ENCODE measurements at regions not wholly inside any gene's neighbourhood (a gene's known extent, or its start where the extent isn't known, plus 50 kb on each side); places are given as distances from the start of the nearest gene placed in this dataset.

GRCh38 chr14:25551674-25552073, 501.7 kb upstream of the STXBP6 start:
- DNase-seq (ENCODE audit: low read depth, low spot score): no peak

- no peak for DNase-seq (ENCODE audit: low read depth, low spot score)
Observed at GRCh38 chr14:25546826-25547225, 496.9 kb upstream of the STXBP6 start.

DNA sequence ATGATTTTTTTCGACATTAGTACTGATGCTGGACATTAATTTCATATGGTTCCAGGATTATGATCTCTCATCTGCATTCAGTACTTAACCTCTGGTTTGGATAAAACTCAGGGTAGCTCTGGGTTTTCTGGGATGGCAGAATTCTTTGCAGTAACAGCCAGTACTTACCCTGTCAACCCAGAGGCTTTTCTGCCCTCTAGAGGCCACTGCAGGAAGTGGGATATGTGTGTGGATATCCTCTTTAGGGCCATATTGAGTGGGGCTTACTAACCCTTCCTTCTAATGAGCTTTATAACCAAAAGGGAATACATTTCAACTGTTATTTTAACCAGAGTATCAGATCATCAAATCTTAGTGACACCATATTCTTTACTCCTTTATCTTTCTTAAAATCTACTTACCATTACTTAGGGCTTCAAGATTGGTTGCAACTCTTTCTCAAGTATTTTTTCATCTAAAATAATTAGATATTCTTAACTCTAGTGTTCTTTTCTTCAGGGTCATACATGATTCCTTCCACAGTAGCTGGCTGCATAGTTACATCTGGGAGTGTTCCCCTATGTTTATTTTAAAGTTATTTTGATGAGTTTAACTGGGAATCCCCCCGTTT, 488.0 kb upstream of the STXBP6 start:
- no peak for DNase-seq (ENCODE audit: low read depth, low spot score)

GRCh38 chr14:25526290-25526689, 476.3 kb upstream of the STXBP6 start:
- DNase-seq (ENCODE audit: low read depth, low spot score): no peak

DNA sequence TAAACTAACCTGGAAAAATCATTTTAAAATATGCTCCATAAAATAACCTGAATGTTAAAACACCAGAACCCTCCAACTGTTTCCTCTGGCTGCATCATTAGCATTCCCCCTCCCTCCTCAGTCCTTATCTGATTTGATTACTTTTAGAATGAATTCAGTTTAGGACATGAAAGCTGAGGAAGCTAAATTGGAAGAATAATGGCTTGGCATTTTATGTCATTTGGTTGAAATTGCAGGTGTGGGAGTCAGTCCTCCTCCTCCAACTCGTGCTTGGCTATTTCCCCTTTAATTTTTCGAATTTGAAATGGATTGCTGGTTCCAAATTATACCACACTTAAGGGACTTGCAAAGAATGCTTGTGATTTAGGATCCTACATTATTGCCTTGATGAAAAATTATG, 473.0 kb upstream of the STXBP6 start:
- DNase-seq (ENCODE audit: low read depth, low spot score): no peak

DNA sequence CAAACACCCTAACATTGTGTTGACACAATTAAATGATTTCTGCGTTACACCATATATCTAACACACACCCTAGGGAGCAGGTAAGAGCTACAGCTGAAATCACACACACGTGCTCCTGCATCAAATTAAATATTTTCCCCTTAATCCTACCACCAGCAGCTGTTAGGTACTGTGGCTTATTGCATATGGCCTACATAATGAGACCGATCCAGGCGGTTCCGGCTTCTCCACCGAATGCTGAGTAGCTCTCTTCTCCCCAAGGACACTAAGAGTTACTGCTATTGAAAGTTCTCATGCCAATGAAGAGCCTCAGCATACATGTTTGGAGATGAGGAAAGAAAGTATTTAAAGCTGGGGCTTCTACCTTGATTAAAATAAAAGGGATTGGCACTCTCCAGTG, 472.2 kb upstream of the STXBP6 start:
- DNase-seq (ENCODE audit: low read depth, low spot score): no peak

GRCh38 chr14:25521616-25522015, 471.7 kb upstream of the STXBP6 start:
- DNase-seq (ENCODE audit: low read depth, low spot score): no peak

- DNase-seq (ENCODE audit: low read depth, low spot score): no peak
Observed at GRCh38 chr14:25520821-25521220, 470.9 kb upstream of the STXBP6 start.

DNA sequence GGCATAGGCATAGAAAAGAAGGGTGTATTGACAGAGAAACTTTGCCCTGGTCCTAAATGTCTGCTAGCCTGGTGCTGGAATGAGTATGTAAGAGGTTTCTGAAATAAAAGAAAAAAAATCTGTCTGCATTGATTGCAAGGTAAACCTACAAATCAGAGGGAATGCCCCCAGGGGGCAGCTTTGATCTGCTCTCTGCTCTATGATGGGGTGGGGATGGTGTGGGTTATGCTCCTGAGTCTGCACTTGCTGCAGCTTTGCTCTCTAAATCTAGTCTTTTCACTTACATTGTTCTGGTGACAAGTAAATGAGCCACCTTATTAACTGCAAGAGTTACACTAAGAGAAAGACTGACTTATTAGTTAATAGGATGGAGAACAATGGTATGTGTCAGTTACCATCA, 468.4 kb upstream of the STXBP6 start:
- DNase-seq (ENCODE audit: low read depth, low spot score): no peak

GRCh38 chr14:25516838-25517237, 466.9 kb upstream of the STXBP6 start:
- DNase-seq (ENCODE audit: low read depth, low spot score): no peak

DNA sequence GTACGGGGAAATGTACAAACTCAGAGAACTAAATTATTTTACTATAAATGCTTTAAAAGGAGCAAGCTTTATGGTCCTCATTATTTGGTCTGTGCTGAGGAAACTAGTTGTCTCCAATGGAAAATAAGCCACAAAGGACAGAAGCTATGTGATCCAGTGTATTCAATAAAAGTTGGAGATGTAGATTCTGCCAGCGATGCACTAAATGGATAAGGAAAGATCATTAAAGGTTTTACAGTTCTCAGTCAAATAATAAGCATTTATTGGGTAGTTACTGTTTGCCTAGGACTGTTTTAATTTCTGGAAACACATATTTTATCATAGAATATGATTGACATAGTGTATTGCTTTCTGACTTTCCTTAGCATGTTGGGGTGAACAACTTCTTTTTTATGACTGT, 458.9 kb upstream of the STXBP6 start:
- DNase-seq (ENCODE audit: low read depth, low spot score): no peak

DNA sequence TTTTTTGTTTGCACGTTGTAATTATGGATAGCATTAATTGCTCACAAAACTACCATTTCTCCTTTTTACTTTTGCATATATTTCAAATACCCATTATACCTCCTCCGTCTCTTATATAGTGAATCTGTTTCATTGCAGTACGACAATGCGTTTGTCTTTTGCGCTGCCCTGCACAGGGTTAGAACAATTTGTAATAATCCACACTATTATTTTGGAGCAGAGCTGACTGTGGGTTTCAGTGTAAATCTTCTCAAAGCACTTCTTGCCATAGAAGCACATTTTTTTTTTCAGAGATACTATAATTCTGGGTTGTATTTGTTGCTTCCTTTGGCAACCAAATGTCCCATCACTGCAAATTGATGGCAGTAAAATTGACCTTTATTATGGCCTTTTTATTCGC, 451.8 kb upstream of the STXBP6 start:
- DNase-seq (ENCODE audit: low read depth, low spot score): no peak

- no peak for DNase-seq (ENCODE audit: low read depth, low spot score)
Observed at GRCh38 chr14:25488961-25489360, 439.0 kb upstream of the STXBP6 start.

DNA sequence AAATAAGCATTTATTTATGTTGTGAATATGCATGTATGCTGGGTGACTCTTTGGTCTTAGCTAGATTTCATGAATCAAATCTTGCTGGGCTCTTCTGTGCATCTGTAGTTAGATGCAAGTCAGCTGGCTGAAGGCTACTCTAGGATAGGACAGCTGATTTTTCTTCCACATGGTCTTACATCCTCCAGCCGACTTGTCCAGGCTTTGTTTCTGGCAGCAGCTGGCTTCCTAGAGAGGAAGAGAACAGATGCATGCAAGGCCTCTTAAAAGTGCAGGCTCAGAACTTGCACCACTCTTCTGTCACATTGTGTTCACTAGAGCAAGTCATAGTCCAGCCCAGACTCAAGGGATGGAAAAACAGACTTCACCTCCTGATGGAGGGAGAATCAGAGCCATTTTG, 435.4 kb upstream of the STXBP6 start:
- DNase-seq (ENCODE audit: low read depth, low spot score): no peak

- DNase-seq (ENCODE audit: low read depth, low spot score): no peak
Observed at GRCh38 chr14:25484906-25485305, 435.0 kb upstream of the STXBP6 start.

- no peak for DNase-seq (ENCODE audit: low read depth, low spot score)
Observed at GRCh38 chr14:25484235-25484634, 434.3 kb upstream of the STXBP6 start.

DNA sequence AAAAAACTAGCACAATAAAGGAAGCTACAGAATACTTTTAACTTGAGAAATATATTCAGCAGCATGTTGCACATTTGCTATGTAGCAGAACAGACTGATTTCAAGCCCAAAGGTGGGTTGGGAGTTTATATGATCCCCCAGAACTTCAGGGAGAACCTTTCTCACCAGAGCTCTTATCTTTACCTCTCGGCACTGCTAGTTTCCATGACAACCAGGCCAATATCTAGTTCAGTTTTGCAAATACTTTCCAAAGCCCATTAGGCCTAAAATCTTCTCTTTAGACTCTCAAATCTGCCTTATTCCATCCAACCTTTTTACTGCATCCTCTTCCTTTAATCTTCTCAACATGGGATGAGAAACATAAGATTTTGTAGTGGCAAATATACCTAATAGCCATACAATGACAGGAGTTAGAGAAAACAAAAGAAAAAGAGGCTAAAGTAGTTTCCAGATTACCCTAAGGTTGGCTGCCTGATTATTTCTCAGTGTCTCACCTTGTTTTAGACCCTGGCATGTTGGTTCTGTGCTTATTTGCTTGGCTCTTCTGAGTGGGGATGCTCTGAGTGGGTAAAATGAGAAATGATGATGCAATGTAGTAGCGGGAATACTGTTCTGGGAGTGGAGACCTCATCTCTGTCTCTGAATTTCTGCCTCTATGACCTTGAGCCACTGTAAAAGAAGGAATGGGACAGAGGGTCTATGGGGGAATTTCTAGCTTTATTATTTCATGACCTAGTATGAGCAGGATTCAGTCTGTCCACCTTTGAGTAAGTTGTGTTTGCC, 427.6 kb upstream of the STXBP6 start:
- DNase-seq (ENCODE audit: low read depth, low spot score): no peak

- DNase-seq (ENCODE audit: low read depth, low spot score): no peak
Observed at GRCh38 chr14:25472700-25473099, 422.8 kb upstream of the STXBP6 start.

- DNase-seq (ENCODE audit: low read depth, low spot score): no peak
Observed at GRCh38 chr14:25464772-25465171, 414.8 kb upstream of the STXBP6 start.

- no peak for DNase-seq (ENCODE audit: low read depth, low spot score)
Observed at GRCh38 chr14:25464078-25464477, 414.1 kb upstream of the STXBP6 start.

DNA sequence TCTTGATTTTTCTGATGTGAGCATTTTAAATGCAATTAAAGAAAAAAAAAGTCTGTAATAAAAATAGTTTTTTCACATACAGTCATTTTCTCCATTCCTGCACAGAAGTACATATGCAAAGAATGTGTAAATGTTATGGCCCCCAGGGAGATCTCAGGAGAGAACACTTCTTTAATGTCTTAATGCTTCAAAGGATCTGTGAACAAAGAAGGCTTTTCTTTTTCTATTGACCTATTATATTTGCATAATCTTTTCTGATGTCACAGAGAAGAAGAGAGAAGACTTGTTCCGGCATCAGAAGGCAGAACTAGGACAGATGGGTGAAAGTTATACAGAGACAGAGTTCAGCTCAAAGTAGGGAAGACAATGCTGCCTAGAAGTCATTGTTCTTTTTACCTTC, 413.5 kb upstream of the STXBP6 start:
- no peak for DNase-seq (ENCODE audit: low read depth, low spot score)

- DNase-seq (ENCODE audit: low read depth, low spot score): no peak
Observed at GRCh38 chr14:25461780-25462179, 411.8 kb upstream of the STXBP6 start.

DNA sequence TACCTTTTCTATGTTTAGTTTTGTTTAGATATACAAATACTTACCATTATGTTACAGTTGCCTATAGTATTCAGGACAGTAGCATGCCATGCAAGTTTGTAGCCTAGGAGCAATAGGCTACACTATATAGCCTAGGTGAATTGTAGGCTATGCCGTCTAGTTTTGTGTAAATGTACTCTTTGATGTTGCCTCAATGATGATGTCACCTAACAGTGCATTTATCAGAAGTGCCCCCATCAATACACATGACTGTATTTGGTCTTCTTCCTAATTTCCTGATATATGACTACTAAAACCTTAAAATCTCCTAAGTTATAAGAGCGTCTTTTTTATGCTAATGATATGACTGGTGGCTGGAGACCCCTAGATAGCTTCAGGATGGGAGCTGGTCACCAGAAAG, 394.4 kb upstream of the STXBP6 start:
- DNase-seq (ENCODE audit: low read depth, low spot score): no peak
